GM19468 (cell line): ENCODE measurements at regions not wholly inside any gene's neighbourhood (a gene's known extent, or its start where the extent isn't known, plus 50 kb on each side); places are given as distances from the start of the nearest gene placed in this dataset.

ENCODE experiments used
- ATAC-seq: cut with Tn5 transposase; IDR thresholded peaks from one replicate; pipeline ENCODE4 v1.9.1; 2021; ENCODE audit warnings: mild to moderate bottlenecking, moderate library complexity, moderate number of reproducible peaks; ENCODE audit not compliant: unreplicated experiment; ENCODE audit errors: extremely low read depth

GRCh38 chr11:45482331-45482730, 183.1 kb downstream of the CHST1 start:
- ATAC-seq: no peak

- ATAC-seq: no peak
Measured at GRCh38 chr11:45481026-45481425, 184.4 kb downstream of the CHST1 start.

GRCh38 chr11:45477588-45477987, 187.8 kb downstream of the CHST1 start:
- ATAC-seq: no peak

DNA sequence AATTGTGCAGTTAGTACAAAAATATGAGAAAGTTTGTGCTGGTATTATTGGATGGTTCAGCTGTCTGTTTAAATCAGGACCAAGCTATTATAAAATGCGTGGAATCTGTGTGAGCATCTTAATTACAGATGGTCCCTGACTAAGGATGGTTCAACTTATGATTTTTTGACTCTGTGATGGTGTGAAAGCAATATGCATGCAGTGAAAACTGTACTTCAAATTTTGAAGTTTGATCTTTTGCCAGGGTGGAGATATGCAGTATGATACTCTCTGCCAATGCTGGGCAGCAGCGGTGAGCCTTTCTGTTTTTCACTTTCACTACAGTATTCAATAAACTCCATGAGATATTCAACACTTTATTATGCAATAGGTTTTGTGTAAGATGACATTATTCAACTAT, 189.3 kb downstream of the CHST1 start:
- ATAC-seq: no peak

- no peak for ATAC-seq
Measured at GRCh38 chr11:45475173-45475572, 189.0 kb upstream of the SYT13 start.

DNA sequence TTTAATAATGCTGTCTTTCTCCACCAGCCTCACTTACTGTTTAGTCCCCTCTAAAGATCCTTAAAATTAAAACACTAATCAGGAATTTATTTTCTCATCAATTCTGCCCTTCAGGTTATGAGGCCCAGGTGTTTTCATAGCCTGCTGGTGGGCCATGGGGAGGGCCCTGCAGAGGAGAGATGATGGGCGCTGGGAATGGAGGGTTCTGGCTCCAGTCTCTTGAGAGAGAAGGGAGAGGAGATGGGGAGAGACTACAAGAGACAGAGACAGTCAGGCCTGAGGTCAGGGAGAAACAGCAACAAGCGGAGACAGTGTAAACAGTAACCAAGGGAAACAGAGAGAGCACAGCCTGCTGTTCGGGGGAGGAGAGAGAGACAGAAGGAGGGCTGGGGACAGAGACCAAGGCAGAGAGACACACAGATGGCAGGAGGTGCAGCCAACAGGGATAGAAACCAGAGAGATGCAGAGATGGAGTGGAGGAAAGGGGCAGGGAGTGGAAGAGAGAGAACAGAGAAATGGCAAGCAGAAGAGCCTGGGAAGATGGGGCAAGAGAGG, 187.3 kb upstream of the SYT13 start:
- ATAC-seq: no peak

- ATAC-seq: no peak
Measured at GRCh38 chr11:45472716-45473317, 186.7 kb upstream of the SYT13 start.

GRCh38 chr11:45471266-45471665, 185.1 kb upstream of the SYT13 start:
- ATAC-seq: no peak

DNA sequence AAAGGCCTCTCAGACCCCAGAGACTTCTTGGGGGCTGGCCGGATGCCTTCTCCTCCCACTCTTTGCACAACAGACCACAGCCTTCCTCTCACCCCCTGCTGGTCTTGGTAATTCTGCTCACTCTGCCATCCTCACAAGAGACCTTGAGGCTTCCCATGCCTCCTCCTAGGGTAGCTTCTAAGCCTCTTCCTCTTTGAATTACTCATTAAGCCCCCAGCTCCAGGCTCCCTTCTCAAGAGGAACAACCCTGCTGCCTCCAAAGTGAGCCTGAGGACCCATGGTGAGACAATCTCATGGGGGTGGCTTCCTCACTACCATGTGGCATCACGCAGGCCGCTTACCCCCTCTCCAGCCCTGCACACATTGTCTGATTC, 184.6 kb upstream of the SYT13 start:
- no peak for ATAC-seq

GRCh38 chr11:45470151-45470793, 184.1 kb upstream of the SYT13 start:
- ATAC-seq: no peak

DNA sequence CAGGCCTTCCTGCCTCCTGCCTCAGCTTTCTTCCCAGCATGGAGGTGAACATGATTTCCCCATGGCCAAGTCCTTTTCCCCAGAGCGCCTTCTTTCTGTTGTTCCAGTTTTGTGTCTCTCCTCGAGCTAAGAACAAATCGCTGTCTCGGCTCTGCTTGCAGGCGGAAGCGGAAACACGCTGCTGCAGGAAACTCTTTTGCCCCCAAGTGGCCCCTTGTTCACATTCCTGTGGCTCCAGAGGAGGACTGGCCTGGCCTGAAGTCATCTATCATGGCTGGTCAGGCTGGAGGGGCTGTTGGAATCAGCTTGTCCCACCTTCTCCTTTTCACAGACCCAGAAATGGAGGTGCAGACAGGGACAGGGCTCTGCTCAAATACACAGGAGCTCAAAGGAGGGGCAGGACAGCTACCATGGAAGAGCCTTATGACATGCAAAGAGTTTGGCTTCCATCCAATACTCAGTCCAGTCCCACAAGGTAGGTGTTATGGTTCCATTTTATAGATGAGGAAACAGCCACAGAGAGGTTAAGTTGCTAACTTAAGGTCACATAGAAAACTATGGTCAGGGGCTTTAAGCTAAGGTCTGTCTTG, 182.2 kb upstream of the SYT13 start:
- no peak for ATAC-seq

DNA sequence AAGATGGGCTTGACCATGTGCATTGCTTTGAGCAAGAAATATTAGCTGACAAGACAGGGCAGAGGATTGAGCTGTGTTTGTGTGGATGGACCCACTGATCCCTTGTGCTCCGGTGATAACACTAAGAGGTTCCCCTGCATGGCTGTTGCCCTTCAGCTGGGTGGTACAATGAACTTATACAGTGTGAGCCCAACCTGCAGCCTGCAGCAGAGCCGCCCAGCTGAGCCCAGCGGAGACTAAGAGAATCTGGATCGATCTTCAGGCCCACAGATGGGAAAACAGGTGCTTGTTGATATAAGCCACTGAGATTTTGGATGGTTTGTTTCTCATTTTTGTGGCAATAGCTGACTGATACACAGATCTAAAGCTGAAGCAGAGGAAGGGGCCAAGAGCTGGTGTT, 177.4 kb upstream of the SYT13 start:
- no peak for ATAC-seq

- ATAC-seq: no peak
Measured at GRCh38 chr11:45461514-45461913, 175.4 kb upstream of the SYT13 start.

GRCh38 chr11:45459491-45459890, 173.3 kb upstream of the SYT13 start:
- no peak for ATAC-seq

DNA sequence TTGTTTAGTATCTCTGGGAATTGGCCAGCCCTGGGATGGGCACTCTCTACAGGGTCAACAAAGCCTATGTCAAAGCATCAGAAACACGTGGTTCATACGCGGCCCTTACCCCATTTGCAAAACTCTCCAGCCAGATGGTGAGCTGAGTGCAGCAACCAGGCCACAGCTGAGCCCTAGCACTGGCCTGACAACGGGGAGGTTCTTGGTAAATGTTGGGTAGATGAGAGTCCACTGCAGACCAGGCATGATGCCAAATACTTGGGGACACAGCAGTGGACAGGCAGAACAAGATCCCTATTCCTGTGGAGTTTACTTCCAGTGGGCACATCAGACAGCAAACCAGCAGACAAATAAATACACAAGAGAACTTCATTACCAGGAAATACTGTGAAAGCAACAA, 172.1 kb upstream of the SYT13 start:
- no peak for ATAC-seq

GRCh38 chr11:45457649-45458048, 171.5 kb upstream of the SYT13 start:
- ATAC-seq: no peak

- no peak for ATAC-seq
Measured at GRCh38 chr11:45456686-45457085, 170.5 kb upstream of the SYT13 start.

DNA sequence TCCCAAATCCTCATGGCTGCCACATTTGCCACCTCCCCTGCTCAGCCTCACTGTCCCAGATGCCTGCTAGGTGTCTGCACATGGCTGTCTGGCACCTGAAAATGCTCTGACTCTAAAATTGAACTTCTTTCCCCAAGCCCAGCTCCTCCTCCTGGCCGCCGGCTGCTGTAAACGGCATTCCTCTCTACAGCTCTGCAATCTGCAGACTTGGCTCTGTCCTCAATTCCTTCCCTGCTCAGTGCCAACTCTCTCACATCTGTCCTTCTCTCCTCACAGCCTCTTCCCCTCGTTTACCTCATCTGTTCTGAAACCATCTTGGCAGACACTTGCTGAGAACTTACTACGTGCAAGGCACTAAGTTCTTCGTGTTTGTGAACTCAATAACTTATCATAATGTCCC, 169.4 kb upstream of the SYT13 start:
- ATAC-seq: no peak

DNA sequence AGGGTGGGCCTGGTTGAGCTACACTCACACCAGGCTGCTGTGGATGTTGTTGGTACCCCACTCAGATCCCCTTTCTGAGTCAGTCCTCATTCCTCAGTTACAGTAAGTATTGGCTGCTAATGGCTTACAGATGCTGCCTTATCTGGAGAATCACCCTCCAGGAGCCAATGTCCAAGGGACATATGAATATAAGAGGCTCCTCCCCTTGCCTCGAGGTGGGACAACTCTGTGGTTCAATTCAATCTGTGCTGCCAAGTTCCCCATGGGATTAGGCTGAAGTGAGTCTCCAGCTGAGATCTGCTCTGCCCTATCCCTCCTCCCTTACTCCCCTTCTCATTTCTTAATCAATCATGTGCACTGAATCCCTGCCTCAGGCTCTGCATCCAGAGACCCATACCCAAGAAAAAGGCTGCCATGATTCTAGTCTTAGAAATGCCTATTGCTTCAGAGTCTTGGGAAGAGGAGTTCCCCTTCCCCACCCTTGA, 168.8 kb upstream of the SYT13 start:
- no peak for ATAC-seq

GRCh38 chr11:45453721-45454120, 167.6 kb upstream of the SYT13 start:
- ATAC-seq: no peak

GRCh38 chr11:45451766-45452440, 165.8 kb upstream of the SYT13 start:
- ATAC-seq: no peak
